ENCODE measurements at regions not wholly inside any gene's neighbourhood (a gene's known extent, or its start where the extent isn't known, plus 50 kb on each side); places are given as distances from the start of the nearest gene placed in this dataset.

GRCh38 chr1:217190359-217190758 lies 440.5 kb downstream of the GPATCH2 start:
- Histone ChIP-seq H3K27ac (no peak overlapping the region), H3K27me3 (replicated peaks; ENCODE audit: insufficient read depth) (no peaks in the 10 kb centered on the region), H3K4me1 (ENCODE audit: control insufficient read depth in 1 of 2, low read depth in 2 of 2) (peaks cover 0 to 4% of the 10 kb centered on the region in 2 donors), H3K36me3 (no peaks in the 10 kb centered on the region), H3K9me3 (peaks cover 3% of the 10 kb centered on the region), H3K4me3 (no peak overlapping the region)
- no peak for DNase-seq (ENCODE audit: low spot score)
- ATAC-seq (ENCODE audit: insufficient number of reproducible peaks, low FRiP score, low read depth): no peak
- TF ChIP-seq CTCF (IDR thresholded peaks at IDR 0.05): no peak

GRCh38 chr1:217189362-217189761 lies 441.5 kb downstream of the GPATCH2 start:
- Histone ChIP-seq H3K4me1 (ENCODE audit: control insufficient read depth in 1 of 2, low read depth in 2 of 2) (peaks cover 0 to 4% of the 10 kb centered on the region in 2 donors), H3K36me3 (no peaks in the 10 kb centered on the region), H3K27ac (no peak overlapping the region), H3K9me3 (peaks cover 3% of the 10 kb centered on the region), H3K4me3 (no peak overlapping the region), H3K27me3 (replicated peaks; ENCODE audit: insufficient read depth) (no peaks in the 10 kb centered on the region)
- ATAC-seq (ENCODE audit: insufficient number of reproducible peaks, low FRiP score, low read depth) (no peak), DNase-seq (ENCODE audit: low spot score) (no peak)
- no peak for TF ChIP-seq CTCF (IDR thresholded peaks at IDR 0.05)

GRCh38 chr1:217188280-217189237 lies 442.3 kb downstream of the GPATCH2 start:
- Histone ChIP-seq H3K27me3 (replicated peaks; ENCODE audit: insufficient read depth) (no peaks in the 10 kb centered on the region), H3K9me3 (peaks cover 3% of the 10 kb centered on the region), H3K4me1 (ENCODE audit: control insufficient read depth in 1 of 2, low read depth in 2 of 2) (peaks cover 0 to 4% of the 10 kb centered on the region in 2 donors), H3K27ac (no peak overlapping the region), H3K36me3 (no peaks in the 10 kb centered on the region), H3K4me3 (no peak overlapping the region)
- TF ChIP-seq CTCF (IDR thresholded peaks at IDR 0.05): no peak
- DNase-seq (ENCODE audit: low spot score) (no peak), ATAC-seq (ENCODE audit: insufficient number of reproducible peaks, low FRiP score, low read depth) (no peak)

GRCh38 chr1:217186664-217187063 lies 444.2 kb downstream of the GPATCH2 start:
- Histone ChIP-seq H3K4me1 (ENCODE audit: control insufficient read depth in 1 of 2, low read depth in 2 of 2) (peaks cover 0 to 4% of the 10 kb centered on the region in 2 donors), H3K9me3 (peaks cover 3% of the 10 kb centered on the region), H3K36me3 (no peaks in the 10 kb centered on the region), H3K27me3 (replicated peaks; ENCODE audit: insufficient read depth) (no peaks in the 10 kb centered on the region), H3K4me3 (no peak overlapping the region), H3K27ac (no peak overlapping the region)
- DNase-seq (ENCODE audit: low spot score) (no peak), ATAC-seq (ENCODE audit: insufficient number of reproducible peaks, low FRiP score, low read depth) (no peak)
- no peak for TF ChIP-seq CTCF (IDR thresholded peaks at IDR 0.05)

GRCh38 chr1:217184854-217185253 lies 446.0 kb downstream of the GPATCH2 start:
- H3K9me3 ChIP-seq: peaks cover 3% of the 10 kb centered on the region
- DNase-seq (ENCODE audit: low spot score) (no peak), ATAC-seq (ENCODE audit: insufficient number of reproducible peaks, low FRiP score, low read depth) (no peak)
- TF ChIP-seq CTCF (IDR thresholded peaks at IDR 0.05): no peak
- no peaks in the 10 kb centered on the region for H3K36me3 ChIP-seq
- no peaks in the 10 kb centered on the region for H3K27me3 ChIP-seq (replicated peaks; ENCODE audit: insufficient read depth)
- H3K27ac ChIP-seq: no peak overlapping the region
- peaks cover 0 to 4% of the 10 kb centered on the region in 2 donors for H3K4me1 ChIP-seq (ENCODE audit: control insufficient read depth in 1 of 2, low read depth in 2 of 2)
- H3K4me3 ChIP-seq: no peak overlapping the region

Measured in thoracic aorta (tissue), 2 donors.